Parathyroid adenoma (tissue), 2 donors: ENCODE measurements at regions not wholly inside any gene's neighbourhood (a gene's known extent, or its start where the extent isn't known, plus 50 kb on each side); places are given as distances from the start of the nearest gene placed in this dataset.

Experiments
- H2AFZ ChIP-seq: fragments of 300-600 bp; sonication (generic); one replicate; pipeline ENCODE4 v1.7.0; 2017; ENCODE audit warnings: antibody characterized with exemption, mild to moderate bottlenecking
- H3K27ac ChIP-seq: fragments of 300-600 bp; sonication (generic); one replicate; pipeline ENCODE4 v1.7.0; 2017
- H3K27me3 ChIP-seq: fragments of 300-600 bp; sonication (generic); one replicate; pipeline ENCODE4 v1.7.0; 2017; ENCODE audit warnings: low read length; ENCODE audit not compliant: control insufficient read depth, insufficient read depth
- H3K36me3 ChIP-seq: fragments of 300-600 bp; sonication (generic); one replicate; pipeline ENCODE4 v1.7.0; 2017; ENCODE audit warnings: low read length; ENCODE audit not compliant: control insufficient read depth, insufficient read depth
- H3K4me1 ChIP-seq: fragments of 300-600 bp; sonication (generic); one replicate; pipeline ENCODE4 v1.7.0; 2017; ENCODE audit warnings: control low read depth
- H3K4me2 ChIP-seq: fragments of 300-600 bp; sonication (generic); one replicate; pipeline ENCODE4 v1.7.0; 2017; ENCODE audit warnings: low read length
- H3K4me3 ChIP-seq: fragments of 300-600 bp; sonication (generic); one replicate; pipeline ENCODE4 v1.7.0; 2017; ENCODE audit warnings: low read depth, low read length
- H3K79me2 ChIP-seq: fragments of 300-600 bp; sonication (generic); one replicate; pipeline ENCODE4 v1.7.0; 2017; ENCODE audit warnings: control low read depth
- H3K9ac ChIP-seq: fragments of 300-600 bp; sonication (generic); one replicate; pipeline ENCODE4 v1.7.0; 2017; ENCODE audit warnings: mild to moderate bottlenecking
- H3K9me3 ChIP-seq: fragments of 300-600 bp; sonication (generic); one replicate; pipeline ENCODE4 v1.7.0; 2017; ENCODE audit warnings: low read length; ENCODE audit not compliant: control insufficient read depth
- CTCF ChIP-seq: fragments of 300-600 bp; sonication (generic); IDR thresholded peaks from one replicate; pipeline ENCODE4 v1.7.0; 2017; ENCODE audit warnings: antibody characterized with exemption, mild to moderate bottlenecking
- donor health status: primary hyperparathyroidism.

GRCh38 chr10:30187010-30187409, 127.6 kb upstream of the JCAD start:
- Histone ChIP-seq H3K27me3 (no peaks in the 10 kb centered on the region), H3K9me3 (no peaks in the 10 kb centered on the region), H3K9ac (no peak overlapping the region), H2AFZ (no peak overlapping the region), H3K4me3 (no peak overlapping the region), H3K4me1 (no peaks in the 10 kb centered on the region), H3K27ac (peak overlapping the region; percentile 71), H3K4me2 (no peak overlapping the region), H3K79me2 (no peaks in the 10 kb centered on the region), H3K36me3 (no peaks in the 10 kb centered on the region)
- no peak for TF ChIP-seq CTCF

DNA sequence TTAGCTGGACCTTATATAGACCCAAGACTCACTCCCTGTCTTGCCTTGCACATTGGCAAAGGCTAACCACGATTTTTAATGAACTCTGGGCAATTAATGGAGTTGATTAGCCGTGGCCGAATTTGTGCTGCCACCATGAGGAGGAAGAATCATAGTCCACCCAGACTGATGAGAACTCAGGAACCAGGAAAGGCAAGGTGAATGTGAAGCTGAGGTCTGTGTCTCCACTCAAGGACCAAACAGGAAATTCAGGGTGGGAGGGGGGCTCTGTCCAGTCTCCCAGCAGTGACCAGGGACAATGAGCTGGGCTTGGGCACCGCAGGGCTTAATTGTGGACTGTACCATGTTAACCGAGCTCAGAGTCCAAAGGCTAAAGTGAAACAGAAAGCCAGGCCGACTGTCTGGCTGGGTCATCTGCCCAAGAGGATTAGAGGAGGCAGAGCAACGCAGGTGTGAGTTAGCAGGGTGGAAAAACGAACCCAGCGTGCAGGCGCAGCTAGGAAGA, 127.0 kb upstream of the JCAD start:
- H3K27ac ChIP-seq = peak overlapping the region; percentile 71

GRCh38 chr10:30185916-30186315, 126.5 kb upstream of the JCAD start:
- Histone ChIP-seq H3K4me1 (no peaks in the 10 kb centered on the region), H3K27ac (peak overlapping the region; percentile 71), H2AFZ (no peak overlapping the region), H3K9me3 (no peaks in the 10 kb centered on the region), H3K36me3 (no peaks in the 10 kb centered on the region), H3K27me3 (no peaks in the 10 kb centered on the region), H3K4me2 (no peak overlapping the region), H3K79me2 (no peaks in the 10 kb centered on the region), H3K9ac (no peak overlapping the region), H3K4me3 (no peak overlapping the region)
- no peak for TF ChIP-seq CTCF

More for the DNA sequence above, 127.0 kb upstream of the JCAD start:
- Histone ChIP-seq H3K4me1 (no peaks in the 10 kb centered on the region), H3K36me3 (no peaks in the 10 kb centered on the region), H3K4me2 (no peak overlapping the region), H3K27me3 (no peaks in the 10 kb centered on the region), H3K79me2 (no peaks in the 10 kb centered on the region), H2AFZ (no peak overlapping the region), H3K9ac (no peak overlapping the region), H3K9me3 (no peaks in the 10 kb centered on the region), H3K4me3 (no peak overlapping the region)
- no peak for TF ChIP-seq CTCF

- no peak overlapping the region for H3K4me3 ChIP-seq
- H3K9ac ChIP-seq = no peak overlapping the region
- H3K27me3 ChIP-seq = no peaks in the 10 kb centered on the region
- H3K27ac ChIP-seq = no peak overlapping the region
- no peaks in the 10 kb centered on the region for H3K36me3 ChIP-seq
- H3K4me1 ChIP-seq = no peaks in the 10 kb centered on the region
- no peaks in the 10 kb centered on the region for H3K9me3 ChIP-seq
- H3K79me2 ChIP-seq = no peaks in the 10 kb centered on the region
- no peak overlapping the region for H3K4me2 ChIP-seq
- no peak overlapping the region for H2AFZ ChIP-seq
- no peak for TF ChIP-seq CTCF
Observed at GRCh38 chr10:30185341-30185740, 126.0 kb upstream of the JCAD start.

DNA sequence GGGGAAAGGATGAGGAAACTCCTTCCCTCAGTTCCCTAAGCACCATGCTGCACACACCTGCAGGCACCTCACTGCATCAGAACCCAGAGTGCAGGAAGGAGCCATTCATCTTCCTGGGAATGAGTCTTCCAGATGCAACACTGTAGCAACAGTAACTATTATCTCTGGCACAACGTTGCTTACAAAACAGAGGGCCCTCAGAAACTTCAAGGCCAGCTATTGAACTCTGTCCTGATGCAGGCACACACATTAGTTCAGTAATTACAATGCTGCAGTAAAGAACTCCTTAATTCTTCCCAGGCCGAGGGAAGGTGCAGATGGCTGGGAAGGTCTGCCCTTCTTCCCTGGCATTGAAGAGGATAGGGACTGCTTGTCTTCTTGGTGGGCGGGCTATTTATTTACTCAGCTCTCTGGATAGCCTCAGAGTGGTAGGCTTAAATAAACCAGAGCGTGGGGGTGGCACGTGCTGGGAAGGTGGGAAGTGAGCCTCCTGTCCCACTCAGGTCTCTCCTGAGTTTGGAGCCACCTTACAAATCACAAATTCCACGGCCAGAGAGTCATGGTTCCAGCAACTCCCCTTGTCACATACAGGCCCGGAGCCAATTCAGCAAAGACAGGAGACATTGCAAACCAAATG, 125.1 kb upstream of the JCAD start:
- Histone ChIP-seq H3K27ac (no peak overlapping the region), H2AFZ (no peak overlapping the region), H3K9ac (no peak overlapping the region), H3K4me2 (no peak overlapping the region), H3K27me3 (no peaks in the 10 kb centered on the region), H3K4me1 (no peaks in the 10 kb centered on the region), H3K36me3 (no peaks in the 10 kb centered on the region), H3K4me3 (no peak overlapping the region), H3K9me3 (no peaks in the 10 kb centered on the region), H3K79me2 (no peaks in the 10 kb centered on the region)
- no peak for TF ChIP-seq CTCF
